Vagina (tissue), 2 donors: ENCODE measurements at regions not wholly inside any gene's neighbourhood (a gene's known extent, or its start where the extent isn't known, plus 50 kb on each side); places are given as distances from the start of the nearest gene placed in this dataset.

ENCODE experiments used
- CTCF ChIP-seq, 3 experiments: fragments of 450-650 bp in 2 of 3; fragments of 200-600 bp in 1 of 3; sonication (generic) in 1 of 3; IDR thresholded peaks; one replicate each; pipeline ENCODE4 v1.5.1; 2017 to 2019; ENCODE audit warnings: antibody characterized with exemption in 3 of 3, mild to moderate bottlenecking in 2 of 3, moderate library complexity in 2 of 3
- POLR2A ChIP-seq, 2 donors: fragments of 450-650 bp; IDR thresholded peaks; one replicate each; pipeline ENCODE4 v1.6.1; 2017; ENCODE audit warnings: antibody characterized with exemption in 2 of 2, mild to moderate bottlenecking in 2 of 2, moderate library complexity in 2 of 2
- POLR2AphosphoS5 ChIP-seq, 2 donors: sonication (generic); formaldehyde crosslinking; IDR thresholded peaks; one replicate each; pipeline ENCODE4 v1.9.0; 2017; ENCODE audit warnings: antibody characterized with exemption in 2 of 2, mild to moderate bottlenecking in 2 of 2, low read depth in 1 of 2; ENCODE audit not compliant: insufficient read depth in 1 of 2

GRCh38 chr4:12902735-12903134 lies 581.4 kb downstream of the RAB28 start:
- TF ChIP-seq POLR2A (IDR thresholded peaks at IDR 0.05), result no peak
- TF ChIP-seq POLR2AphosphoS5 (IDR thresholded peaks at IDR 0.05; ENCODE audit: insufficient read depth in 1 of 2, low read depth in 1 of 2), result no peak
- TF ChIP-seq CTCF (IDR thresholded peaks at IDR 0.05), result no peak
